Nephron progenitor cell (in vitro differentiated cells): ENCODE measurements at regions not wholly inside any gene's neighbourhood (a gene's known extent, or its start where the extent isn't known, plus 50 kb on each side); places are given as distances from the start of the nearest gene placed in this dataset.

Source experiments
- DNase-seq: peaks from one replicate; pipeline ENCODE4 v3.0.0; 2021
- H3K27ac Mint-ChIP-seq: 2 replicates; pipeline ENCODE4 v1.8.0; 2021; ENCODE audit warnings: mild to moderate bottlenecking, moderate library complexity, mixed read lengths
- H3K27me3 Mint-ChIP-seq: 2 replicates; pipeline ENCODE4 v1.8.0; 2021; ENCODE audit warnings: mild to moderate bottlenecking, low read depth, mixed read lengths; ENCODE audit not compliant: poor library complexity
- H3K36me3 Mint-ChIP-seq: 2 replicates; pipeline ENCODE4 v1.8.0; 2021; ENCODE audit warnings: low read depth, mixed read lengths
- H3K4me1 Mint-ChIP-seq: 2 replicates; pipeline ENCODE4 v1.8.0; 2021; ENCODE audit warnings: mixed read lengths
- H3K4me3 Mint-ChIP-seq: 2 replicates; pipeline ENCODE4 v1.8.0; 2021; ENCODE audit warnings: mild to moderate bottlenecking, moderate library complexity, mixed read lengths
- H3K9me3 Mint-ChIP-seq: 2 replicates; pipeline ENCODE4 v1.8.0; 2021; ENCODE audit warnings: mild to moderate bottlenecking, moderate library complexity, mixed read lengths
- CTCF ChIP-seq: fragments of 200-600 bp; sonication (generic); IDR thresholded peaks from 2 replicates; pipeline ENCODE4 v1.5.0; 2021; ENCODE audit warnings: antibody characterized with exemption

GRCh38 chr5:58113172-58113571, 346.7 kb downstream of the PLK2 start:
- Mint-ChIP-seq H3K9me3 (peaks cover 14% of the 10 kb centered on the region), H3K36me3 (peaks cover 6% of the 10 kb centered on the region), H3K4me1 (peaks cover 38% of the 10 kb centered on the region), H3K27me3 (peaks cover 7% of the 10 kb centered on the region), H3K27ac (no peak overlapping the region), H3K4me3 (no peak overlapping the region)
- TF ChIP-seq CTCF: no peak
- DNase-seq: no peak

- no peak for TF ChIP-seq CTCF
- Mint-ChIP-seq H3K9me3 (peaks cover 6% of the 10 kb centered on the region), H3K27me3 (peaks cover 4% of the 10 kb centered on the region), H3K27ac (no peak overlapping the region), H3K4me1 (peaks cover 25% of the 10 kb centered on the region), H3K4me3 (no peak overlapping the region), H3K36me3 (peaks cover 5% of the 10 kb centered on the region)
- no peak for DNase-seq
Measured at GRCh38 chr5:58108511-58108910, 351.4 kb downstream of the PLK2 start.

- Mint-ChIP-seq H3K4me1 (peaks cover 25% of the 10 kb centered on the region), H3K27me3 (peaks cover 1% of the 10 kb centered on the region), H3K4me3 (no peak overlapping the region), H3K36me3 (peaks cover 10% of the 10 kb centered on the region), H3K9me3 (peaks cover 14% of the 10 kb centered on the region), H3K27ac (no peak overlapping the region)
- TF ChIP-seq CTCF: no peak
- no peak for DNase-seq
Measured at GRCh38 chr5:58107704-58108103, 352.2 kb downstream of the PLK2 start.

GRCh38 chr5:58106754-58107410, 353.0 kb downstream of the PLK2 start:
- Mint-ChIP-seq H3K4me3 (no peak overlapping the region), H3K9me3 (peaks cover 20% of the 10 kb centered on the region), H3K36me3 (peaks cover 13% of the 10 kb centered on the region), H3K4me1 (peaks cover 25% of the 10 kb centered on the region), H3K27ac (no peak overlapping the region), H3K27me3 (peaks cover 2% of the 10 kb centered on the region)
- no peak for TF ChIP-seq CTCF
- DNase-seq: no peak

- DNase-seq: no peak
- no peak overlapping the region for H3K4me3 Mint-ChIP-seq
- H3K27me3 Mint-ChIP-seq: peaks cover 2% of the 10 kb centered on the region
- H3K9me3 Mint-ChIP-seq: peaks cover 30% of the 10 kb centered on the region
- peaks cover 13% of the 10 kb centered on the region for H3K36me3 Mint-ChIP-seq
- H3K27ac Mint-ChIP-seq: no peak overlapping the region
- peaks cover 25% of the 10 kb centered on the region for H3K4me1 Mint-ChIP-seq
- no peak for TF ChIP-seq CTCF
Measured at GRCh38 chr5:58105836-58106235, 354.1 kb downstream of the PLK2 start.

- H3K9me3 Mint-ChIP-seq: peaks cover 24% of the 10 kb centered on the region
- peaks cover 2% of the 10 kb centered on the region for H3K27me3 Mint-ChIP-seq
- no peak for TF ChIP-seq CTCF
- H3K27ac Mint-ChIP-seq: no peak overlapping the region
- H3K36me3 Mint-ChIP-seq: peaks cover 9% of the 10 kb centered on the region
- H3K4me1 Mint-ChIP-seq: no peaks in the 10 kb centered on the region
- no peak overlapping the region for H3K4me3 Mint-ChIP-seq
- no peak for DNase-seq
Measured at GRCh38 chr5:58099257-58099656, 360.6 kb downstream of the PLK2 start.
